HAP-1 (cell line): ENCODE measurements at regions not wholly inside any gene's neighbourhood (a gene's known extent, or its start where the extent isn't known, plus 50 kb on each side); places are given as distances from the start of the nearest gene placed in this dataset.
"Not testable (repeated sequence)": the region's sequence is repeated elsewhere in the genome, so short reads cannot be mapped to it uniquely, and the experiment has no call there.

ENCODE experiments used
- DNase-seq, 2 experiments: peaks; one replicate each; pipeline ENCODE4 v3.0.0-alpha.2; 2016 to 2020; ENCODE audit warnings: low spot score in 2 of 2
- H3K27me3 ChIP-seq: fragments of 250-450 bp; sonication (Bioruptor Pico); 2 replicates; pipeline ENCODE4 v1.5.1; 2020; ENCODE audit warnings: low read depth, mild to moderate bottlenecking, moderate library complexity
- H3K36me3 ChIP-seq: fragments of 250-450 bp; sonication (Bioruptor Pico); replicated peaks from 2 replicates; pipeline ENCODE4 v1.5.1; 2020; ENCODE audit warnings: mild to moderate bottlenecking
- H3K4me1 ChIP-seq: fragments of 250-450 bp; sonication (Bioruptor Pico); 2 replicates; pipeline ENCODE4 v1.5.1; 2020; ENCODE audit warnings: mild to moderate bottlenecking
- H3K4me3 ChIP-seq: fragments of 250-450 bp; sonication (Bioruptor Pico); 2 replicates; pipeline ENCODE4 v1.5.1; 2020; ENCODE audit warnings: mild to moderate bottlenecking, moderate library complexity
- H3K9me3 ChIP-seq: fragments of 250-450 bp; sonication (Bioruptor Pico); 2 replicates; pipeline ENCODE4 v1.5.1; 2020; ENCODE audit warnings: mild to moderate bottlenecking, moderate library complexity
- in situ Hi-C: fragments of 300-500 bp; cut with MboI; formaldehyde crosslinking; loops from 3 replicates; pipeline ENCODE4 v1.14.3; 2020; ENCODE audit warnings: low sequenced_read_pairs, inconsistent platforms, mixed read lengths

GRCh38 chr14:28356819-28357218 lies 409.8 kb upstream of the FOXG1 start:
- peaks cover 4% of the 10 kb centered on the region for H3K9me3 ChIP-seq
- no peaks in the 10 kb centered on the region for H3K36me3 ChIP-seq
- DNase-seq: no peak
- H3K4me3 ChIP-seq: no peak overlapping the region
- H3K27me3 ChIP-seq: no peaks in the 10 kb centered on the region
- in situ Hi-C loops: no loop called here
- H3K4me1 ChIP-seq: no peaks in the 10 kb centered on the region

- in situ Hi-C loops: no loop called here
- no peak for DNase-seq
These were observed 405.1 kb upstream of the FOXG1 start for GRCh38 chr14:28361486-28361885.

GRCh38 chr14:28365510-28365909 lies 401.1 kb upstream of the FOXG1 start:
- no peak for DNase-seq
- Histone ChIP-seq H3K27me3 (no peaks in the 10 kb centered on the region), H3K4me1 (no peaks in the 10 kb centered on the region), H3K4me3 (no peak overlapping the region), H3K9me3 (no peaks in the 10 kb centered on the region; the same call in 1 of the 2 replicates), H3K36me3 (no peaks in the 10 kb centered on the region)
- in situ Hi-C loops: no loop called here

More at GRCh38 chr14:28361486-28361885, 405.1 kb upstream of the FOXG1 start:
- Histone ChIP-seq H3K4me1 (no peaks in the 10 kb centered on the region), H3K36me3 (no peaks in the 10 kb centered on the region), H3K27me3 (no peaks in the 10 kb centered on the region), H3K9me3 (no peaks in the 10 kb centered on the region; the same call in 1 of the 2 replicates), H3K4me3 (no peak overlapping the region)

- H3K9me3 ChIP-seq: peaks cover 4% of the 10 kb centered on the region; the same call in 1 of the 2 replicates
- no peaks in the 10 kb centered on the region for H3K36me3 ChIP-seq
- DNase-seq: no peak
- H3K4me1 ChIP-seq: no peaks in the 10 kb centered on the region
- H3K27me3 ChIP-seq: no peaks in the 10 kb centered on the region
- no peak overlapping the region for H3K4me3 ChIP-seq
- in situ Hi-C loops: no loop called here
These were observed 392.9 kb upstream of the FOXG1 start for GRCh38 chr14:28373721-28374120.

GRCh38 chr14:28375295-28375694 lies 391.3 kb upstream of the FOXG1 start:
- no peak for DNase-seq
- Histone ChIP-seq H3K36me3 (no peaks in the 10 kb centered on the region), H3K27me3 (no peaks in the 10 kb centered on the region), H3K4me3 (no peak overlapping the region), H3K4me1 (no peaks in the 10 kb centered on the region), H3K9me3 (peaks cover 4% of the 10 kb centered on the region; the same call in 1 of the 2 replicates)
- in situ Hi-C loops: no loop called here

GRCh38 chr14:28381656-28382055 lies 384.9 kb upstream of the FOXG1 start:
- Histone ChIP-seq H3K4me1 (no peaks in the 10 kb centered on the region), H3K27me3 (no peaks in the 10 kb centered on the region), H3K36me3 (no peaks in the 10 kb centered on the region), H3K4me3 (no peak overlapping the region), H3K9me3 (peaks cover 4% of the 10 kb centered on the region; the same call in 1 of the 2 replicates)
- DNase-seq: no peak
- in situ Hi-C loops: no loop called here

GRCh38 chr14:28382444-28383190 lies 384.0 kb upstream of the FOXG1 start:
- no peak for DNase-seq
- Histone ChIP-seq H3K4me1 (no peaks in the 10 kb centered on the region), H3K27me3 (no peaks in the 10 kb centered on the region), H3K9me3 (peaks cover 2% of the 10 kb centered on the region; the same call in 1 of the 2 replicates), H3K36me3 (no peaks in the 10 kb centered on the region), H3K4me3 (no peak overlapping the region)
- in situ Hi-C loops: no loop called here

- Histone ChIP-seq H3K9me3 (no peaks in the 10 kb centered on the region), H3K36me3 (no peaks in the 10 kb centered on the region), H3K4me1 (no peaks in the 10 kb centered on the region), H3K4me3 (no peak overlapping the region), H3K27me3 (no peaks in the 10 kb centered on the region)
- in situ Hi-C loops: no loop called here
- DNase-seq: no peak
These were observed 368.1 kb upstream of the FOXG1 start for GRCh38 chr14:28398506-28398905.

GRCh38 chr14:28401705-28402104 lies 364.9 kb upstream of the FOXG1 start:
- H3K4me1 ChIP-seq, H3K36me3 ChIP-seq, H3K4me3 ChIP-seq, DNase-seq, in situ Hi-C loops, H3K27me3 ChIP-seq, H3K9me3 ChIP-seq: not testable (repeated sequence)

- H3K4me1 ChIP-seq: no peaks in the 10 kb centered on the region
- no peak overlapping the region for H3K4me3 ChIP-seq
- no peak for DNase-seq
- no peaks in the 10 kb centered on the region for H3K9me3 ChIP-seq
- no peaks in the 10 kb centered on the region for H3K27me3 ChIP-seq
- no peaks in the 10 kb centered on the region for H3K36me3 ChIP-seq
- in situ Hi-C loops: no loop called here
These were observed 360.4 kb upstream of the FOXG1 start for GRCh38 chr14:28406196-28406595.

- H3K4me1 ChIP-seq: no peaks in the 10 kb centered on the region
- in situ Hi-C loops: no loop called here
- no peaks in the 10 kb centered on the region for H3K9me3 ChIP-seq
- H3K36me3 ChIP-seq: no peaks in the 10 kb centered on the region
- no peak for DNase-seq
- H3K4me3 ChIP-seq: no peak overlapping the region
- no peaks in the 10 kb centered on the region for H3K27me3 ChIP-seq
These were observed 359.4 kb upstream of the FOXG1 start for GRCh38 chr14:28407031-28407825.

- Histone ChIP-seq H3K36me3 (no peaks in the 10 kb centered on the region), H3K4me3 (no peak overlapping the region), H3K27me3 (no peaks in the 10 kb centered on the region), H3K4me1 (no peaks in the 10 kb centered on the region), H3K9me3 (no peaks in the 10 kb centered on the region)
- in situ Hi-C loops: no loop called here
- DNase-seq: no peak
These were observed 358.6 kb upstream of the FOXG1 start for GRCh38 chr14:28407996-28408395.

- no peak overlapping the region for H3K4me3 ChIP-seq
- no peaks in the 10 kb centered on the region for H3K9me3 ChIP-seq
- H3K4me1 ChIP-seq: no peaks in the 10 kb centered on the region
- H3K27me3 ChIP-seq: no peaks in the 10 kb centered on the region
- in situ Hi-C loops: no loop called here
- H3K36me3 ChIP-seq: no peaks in the 10 kb centered on the region
- DNase-seq: no peak
These were observed 354.5 kb upstream of the FOXG1 start for GRCh38 chr14:28412077-28412476.

- in situ Hi-C loops: no loop called here
- Histone ChIP-seq H3K9me3 (no peaks in the 10 kb centered on the region), H3K4me1 (no peaks in the 10 kb centered on the region), H3K4me3 (no peak overlapping the region), H3K27me3 (no peaks in the 10 kb centered on the region), H3K36me3 (no peaks in the 10 kb centered on the region)
- no peak for DNase-seq
These were observed 339.6 kb upstream of the FOXG1 start for GRCh38 chr14:28426960-28427359.
